Psoas muscle (tissue), 7 donors: ENCODE measurements at regions not wholly inside any gene's neighbourhood (a gene's known extent, or its start where the extent isn't known, plus 50 kb on each side); places are given as distances from the start of the nearest gene placed in this dataset.

ENCODE experiments used
- ATAC-seq, 4 donors: fragments of 200-7000 bp; cut with Tn5 transposase; one replicate each; pipeline ENCODE4 v1.9.1; 2020; ENCODE audit warnings: moderate library complexity in 3 of 4, mild to moderate bottlenecking in 2 of 4
- DNase-seq, 2 donors: peaks; one replicate each; pipeline ENCODE4 v3.0.0-alpha.2; 2020
- H3K27ac ChIP-seq: fragments of 200-600 bp; one replicate; pipeline ENCODE4 v1.8.0; 2022
- H3K27me3 ChIP-seq, 3 donors: fragments of 200-600 bp in 1 of 3; one replicate each; pipeline versions ENCODE4 v1.6.1 to v1.8.0; 2013 to 2022; ENCODE audit warnings: low read length in 2 of 3, mild to moderate bottlenecking in 2 of 3, moderate library complexity in 1 of 3; ENCODE audit not compliant: insufficient read depth in 3 of 3
- H3K36me3 ChIP-seq, 2 donors: fragments of 200-600 bp in 1 of 2; one replicate each; pipeline versions ENCODE4 v1.6.1 to v1.8.0; 2013 to 2022; ENCODE audit warnings: low read depth in 1 of 2, mild to moderate bottlenecking in 1 of 2, moderate library complexity in 1 of 2; ENCODE audit not compliant: insufficient read depth in 1 of 2
- H3K4me1 ChIP-seq: fragments of 200-600 bp; one replicate; pipeline ENCODE4 v1.8.0; 2022
- H3K4me3 ChIP-seq: fragments of 200-600 bp; one replicate; pipeline ENCODE4 v1.8.0; 2022; ENCODE audit warnings: mild to moderate bottlenecking
- H3K9me3 ChIP-seq: fragments of 200-600 bp; one replicate; pipeline ENCODE4 v1.8.0; 2022
- CTCF ChIP-seq: fragments of 200-600 bp; IDR thresholded peaks from one replicate; pipeline ENCODE4 v1.8.0; 2022; ENCODE audit warnings: antibody characterized with exemption
- whole genome bisulfite sequencing, 3 donors: extraction: QIAGEN DNeasy Blood & Tissue Kit; methylation state at CpG; one replicate each; pipeline versions ENCODE4 v1.1.6 to v1.1.7; 2013; 5-methylcytosine and 5-hydroxymethylcytosine counted together
- intact Hi-C, 2 donors: fragments of 100-400 bp; cut with DNase I; formaldehyde crosslinking; loops; one replicate each; pipeline versions ENCODE4 v1.11.0 to v1.14.2; 2022
- donor health status: healthy with polysubstance abuse.
- donor health status: DM: no; HTN: no; CAD: no; lungs with moderate emphysema.
- donor health status: Bipolar disorder and iron deficiency.
- donor health status: healthy.
- donor health status: DM: yes; HTN: yes; CAD: no.
- donor health status: DM: no; HTN: no; CAD: no.
- donor health status: DM: yes; HTN: yes; CAD: no.

GRCh38 chr17:70661342-70662222 lies 492.2 kb downstream of the KCNJ2 start:
- no peaks in the 10 kb centered on the region for H3K9me3 ChIP-seq
- H3K27me3 ChIP-seq: no peaks in the 10 kb centered on the region
- no peak overlapping the region for H3K27ac ChIP-seq
- no peak for TF ChIP-seq CTCF
- DNase-seq: no peak
- no peak overlapping the region for H3K4me3 ChIP-seq
- H3K4me1 ChIP-seq: no peaks in the 10 kb centered on the region
- no peaks in the 10 kb centered on the region for H3K36me3 ChIP-seq
- intact Hi-C loops: no loop called here
- WGBS, 3 donors: 34 to 48% (median 37%) methylated on average over 10 of the region's 10 CpGs
- no peak for ATAC-seq

DNA sequence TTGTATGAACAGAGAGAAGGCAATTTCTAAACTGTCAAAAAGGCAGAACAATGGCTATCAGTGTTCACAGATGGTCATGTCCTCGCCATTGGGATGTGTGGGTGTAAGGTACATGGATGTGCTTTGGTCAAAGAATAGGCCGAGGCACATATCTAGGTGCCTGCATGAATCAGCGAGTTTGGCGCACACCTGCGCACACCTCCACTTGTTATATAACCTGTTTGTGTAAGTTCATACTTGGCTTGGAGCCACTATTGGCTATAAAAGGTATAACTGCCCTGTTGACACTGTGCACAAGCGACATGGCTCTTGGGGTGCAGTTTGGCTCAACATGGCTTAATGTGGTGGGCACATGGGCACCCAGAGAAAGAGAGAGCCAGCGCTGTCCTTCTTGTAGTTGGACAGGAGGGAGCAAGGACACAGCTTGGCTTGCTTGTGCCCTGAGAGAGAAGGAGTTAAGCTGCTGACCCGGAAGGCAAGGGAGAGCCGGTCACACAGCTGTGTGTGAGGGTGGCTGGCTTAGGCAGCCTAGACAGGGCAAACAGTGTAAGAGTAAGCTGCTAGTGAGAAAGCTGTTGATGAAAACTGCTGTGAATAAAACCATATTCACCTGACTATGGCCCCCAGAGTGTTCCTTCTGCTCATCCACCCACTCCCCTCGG lies 499.1 kb downstream of the KCNJ2 start:
- no peak for TF ChIP-seq CTCF
- no peak for ATAC-seq
- no peak for DNase-seq
- WGBS, 3 donors: 85 to 90% (median 86%) methylated on average over 10 of the region's 10 CpGs
- no peak overlapping the region for H3K4me3 ChIP-seq
- no peaks in the 10 kb centered on the region for H3K9me3 ChIP-seq
- intact Hi-C loops: no loop called here
- no peaks in the 10 kb centered on the region for H3K36me3 ChIP-seq
- H3K27ac ChIP-seq: no peak overlapping the region
- no peaks in the 10 kb centered on the region for H3K27me3 ChIP-seq
- H3K4me1 ChIP-seq: no peaks in the 10 kb centered on the region

DNA sequence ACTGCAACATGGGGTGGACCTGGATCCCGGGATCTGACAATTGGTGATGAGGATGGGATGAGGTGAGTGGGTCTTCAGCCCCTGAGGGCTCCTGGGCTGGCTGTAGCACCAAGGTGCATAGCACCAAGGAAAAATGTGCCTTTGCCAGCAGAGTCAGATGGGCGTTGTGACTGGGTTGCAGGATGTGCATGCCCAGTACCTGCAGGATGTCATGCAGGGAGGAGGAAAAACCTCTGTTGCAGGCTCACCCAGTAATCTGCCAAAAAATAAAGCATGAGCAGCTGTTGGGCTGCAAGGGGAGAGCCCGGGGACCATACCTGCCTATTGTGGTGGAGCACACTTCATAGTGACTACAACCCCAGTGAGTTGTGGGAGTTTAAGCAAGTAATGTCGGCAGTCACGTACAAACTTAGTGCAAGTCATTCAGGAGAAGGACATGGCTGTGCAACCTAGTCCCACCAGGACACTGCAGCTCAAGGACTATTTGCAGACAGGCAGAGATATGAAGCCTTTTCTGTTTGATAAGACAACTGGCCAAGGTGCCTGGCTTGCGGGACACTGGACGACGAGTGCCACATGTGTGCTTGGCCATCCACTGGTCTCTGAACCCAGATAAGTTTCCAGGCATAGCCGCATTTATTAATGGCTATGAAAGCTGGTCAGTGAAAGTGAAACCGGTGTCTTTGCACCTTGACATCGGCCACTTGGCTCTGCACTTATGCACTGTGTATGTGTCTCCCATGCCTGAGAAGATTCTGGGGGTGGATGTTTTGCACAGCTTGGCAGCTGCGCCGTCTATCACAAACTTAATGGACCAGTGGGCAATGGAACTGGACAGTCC lies 499.8 kb downstream of the KCNJ2 start:
- Histone ChIP-seq H3K9me3 (no peaks in the 10 kb centered on the region), H3K4me1 (no peaks in the 10 kb centered on the region), H3K36me3 (no peaks in the 10 kb centered on the region), H3K4me3 (no peak overlapping the region), H3K27me3 (no peaks in the 10 kb centered on the region), H3K27ac (no peak overlapping the region)
- no peak for ATAC-seq
- no peak for TF ChIP-seq CTCF
- 86 to 91% (median 88%) methylated on average over 13 of the region's 13 CpGs for WGBS, 3 donors
- DNase-seq: no peak
- intact Hi-C loops: no loop called here

DNA sequence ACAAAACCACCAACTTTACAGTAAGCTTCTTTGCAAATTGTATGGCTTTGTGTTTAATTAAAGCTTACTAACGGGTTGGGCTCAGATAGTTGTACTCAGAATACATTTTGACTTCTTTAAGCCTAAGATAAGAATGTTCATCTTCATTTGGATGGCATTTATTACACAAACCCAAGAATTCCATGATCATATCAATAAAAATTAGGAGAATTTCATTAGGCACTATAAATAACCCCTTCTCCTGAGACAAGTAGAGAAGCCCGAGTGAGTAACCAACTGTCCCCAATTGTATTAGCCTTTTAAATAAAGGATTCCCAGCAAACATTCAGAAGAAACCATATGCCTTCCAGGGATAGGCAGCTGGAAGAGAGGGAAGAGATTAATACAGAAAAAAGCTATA lies 504.7 kb downstream of the KCNJ2 start:
- no peaks in the 10 kb centered on the region for H3K27me3 ChIP-seq
- no peaks in the 10 kb centered on the region for H3K4me1 ChIP-seq
- DNase-seq (no peak), ATAC-seq (no peak)
- H3K36me3 ChIP-seq: no peaks in the 10 kb centered on the region
- H3K4me3 ChIP-seq: no peak overlapping the region
- 62 to 69% (median 68%) methylated on average over 2 of the region's 2 CpGs for WGBS, 3 donors
- H3K27ac ChIP-seq: no peak overlapping the region
- H3K9me3 ChIP-seq: no peaks in the 10 kb centered on the region
- intact Hi-C loops: no loop called here
- TF ChIP-seq CTCF: no peak
